ENCODE measurements at regions not wholly inside any gene's neighbourhood (a gene's known extent, or its start where the extent isn't known, plus 50 kb on each side); places are given as distances from the start of the nearest gene placed in this dataset.

GRCh38 chr9:107907715-107908114, 418.1 kb upstream of the KLF4 start:
- H3K4me1 ChIP-seq (ENCODE audit: control insufficient read depth, insufficient read depth, low read length) = no peaks in the 10 kb centered on the region
- no peaks in the 10 kb centered on the region for H3K36me3 ChIP-seq (ENCODE audit: control insufficient read depth in 2 of 2, insufficient read depth in 1 of 2, low read length in 2 of 2)
- TF ChIP-seq ZNF394 (tag by site-specific recombination; IDR thresholded peaks at IDR 0.05; ENCODE audit: borderline replicate concordance) = no peak
- no peak for TF ChIP-seq IKZF3 (tag by site-specific recombination; IDR thresholded peaks at IDR 0.05)
- POLR2A ChIA-PET = no interaction called here
- CTCF ChIA-PET = no interaction called here
- H3K4me3 ChIP-seq (ENCODE audit: low read depth, low read length) = no peak overlapping the region
- H3K27ac ChIP-seq (ENCODE audit: extremely low read depth, low read depth, low read length) = no peak overlapping the region
- H3K9me3 ChIP-seq (ENCODE audit: control insufficient read depth, insufficient read depth, low read depth, low read length) = no peaks in the 10 kb centered on the region

GRCh38 chr9:107907255-107907654, 417.7 kb upstream of the KLF4 start:
- Histone ChIP-seq H3K36me3 (ENCODE audit: control insufficient read depth in 2 of 2, insufficient read depth in 1 of 2, low read length in 2 of 2) (no peaks in the 10 kb centered on the region), H3K9me3 (ENCODE audit: control insufficient read depth, insufficient read depth, low read depth, low read length) (no peaks in the 10 kb centered on the region), H3K4me3 (ENCODE audit: low read depth, low read length) (no peak overlapping the region), H3K27ac (ENCODE audit: extremely low read depth, low read depth, low read length) (no peak overlapping the region), H3K4me1 (ENCODE audit: control insufficient read depth, insufficient read depth, low read length) (no peaks in the 10 kb centered on the region)
- TF ChIP-seq ZNF239 (tag by site-specific recombination; IDR thresholded peaks at IDR 0.05) = no peak
- TF ChIP-seq ZNF677 (tag by site-specific recombination; IDR thresholded peaks at IDR 0.05) = no peak
- TF ChIP-seq ZNF623 (tag by site-specific recombination; IDR thresholded peaks at IDR 0.05) = no peak
- no peak for TF ChIP-seq PRDM6 (tag by site-specific recombination; IDR thresholded peaks at IDR 0.05)
- TF ChIP-seq ZNF830 (tag by site-specific recombination; IDR thresholded peaks at IDR 0.05; ENCODE audit: low read depth) = no peak
- TF ChIP-seq YY1 (tag by site-specific recombination; IDR thresholded peaks at IDR 0.05) = no peak
- no peak for TF ChIP-seq ZNF391 (tag by site-specific recombination; IDR thresholded peaks at IDR 0.05; ENCODE audit: borderline replicate concordance, low read depth)
- no peak for TF ChIP-seq ZBTB17 (tag by site-specific recombination; IDR thresholded peaks at IDR 0.05)
- CTCF ChIA-PET = no interaction called here
- POLR2A ChIA-PET = no interaction called here

GRCh38 chr9:107906074-107906473, 416.5 kb upstream of the KLF4 start:
- CTCF ChIA-PET = no interaction called here
- no peaks in the 10 kb centered on the region for H3K9me3 ChIP-seq (ENCODE audit: control insufficient read depth, insufficient read depth, low read depth, low read length)
- H3K4me1 ChIP-seq (ENCODE audit: control insufficient read depth, insufficient read depth, low read length) = no peaks in the 10 kb centered on the region
- no peak overlapping the region for H3K27ac ChIP-seq (ENCODE audit: extremely low read depth, low read depth, low read length)
- no peak overlapping the region for H3K4me3 ChIP-seq (ENCODE audit: low read depth, low read length)
- POLR2A ChIA-PET = no interaction called here
- TF ChIP-seq ZNF830 (tag by site-specific recombination; IDR thresholded peaks at IDR 0.05; ENCODE audit: low read depth) (no peak), HIC1 (tag by site-specific recombination; IDR thresholded peaks at IDR 0.05) (no peak), KLF16 (tag by site-specific recombination; IDR thresholded peaks at IDR 0.05) (no peak), ZSCAN5A (tag by site-specific recombination; IDR thresholded peaks at IDR 0.05) (no peak), ZNF747 (tag by site-specific recombination; IDR thresholded peaks at IDR 0.05) (no peak)
- H3K36me3 ChIP-seq (ENCODE audit: control insufficient read depth in 2 of 2, insufficient read depth in 1 of 2, low read length in 2 of 2) = no peaks in the 10 kb centered on the region
